H1 (cell line): ENCODE measurements at regions not wholly inside any gene's neighbourhood (a gene's known extent, or its start where the extent isn't known, plus 50 kb on each side); places are given as distances from the start of the nearest gene placed in this dataset.

ENCODE experiments used
- ATF3 ChIP-seq: IDR thresholded peaks from 2 replicates; pipeline ENCODE4 v1.6.1; 2011; ENCODE audit warnings: low read depth, mild to moderate bottlenecking, low read length; ENCODE audit not compliant: insufficient read depth
- CTCF ChIP-seq, 3 experiments: IDR thresholded peaks; 1 replicate in 2 of 3; 2 replicates in 1 of 3; pipeline versions ENCODE4 v1.5.1 to v1.6.1; 2011; ENCODE audit warnings: low read length in 3 of 3, mild to moderate bottlenecking in 3 of 3, inconsistent platforms in 2 of 3, low read depth in 1 of 3, moderate library complexity in 1 of 3; ENCODE audit not compliant: insufficient read depth in 1 of 3; ENCODE audit errors: control extremely low read depth in 1 of 3
- EP300 ChIP-seq, 2 experiments: IDR thresholded peaks; 1 replicate in 1 of 2; 2 replicates in 1 of 2; pipeline ENCODE4 v1.6.1; 2011 to 2012; ENCODE audit warnings: low read depth in 2 of 2, low read length in 2 of 2, mild to moderate bottlenecking in 2 of 2, borderline replicate concordance in 1 of 2, inconsistent platforms in 1 of 2, moderate library complexity in 1 of 2
- TAF7 ChIP-seq: optimal IDR thresholded peaks from 2 replicates; pipeline ENCODE3; 2011; ENCODE audit warnings: low read depth, mild to moderate bottlenecking, inconsistent platforms, low read length, moderate library complexity, borderline replicate concordance

GRCh38 chr14:61866932-61867920 is 105.0 kb downstream of the SNAPC1 start (continued):
- no peak for TF ChIP-seq EP300 (IDR thresholded peaks at IDR 0.05; ENCODE audit: borderline replicate concordance in 1 of 2, low read depth in 2 of 2, low read length in 2 of 2)
- no peak for TF ChIP-seq ATF3
- TF ChIP-seq CTCF (IDR thresholded peaks at IDR 0.05; ENCODE audit: control extremely low read depth in 1 of 3, insufficient read depth in 1 of 3, low read depth in 1 of 3, low read length in 3 of 3): no peak
- no peak for TF ChIP-seq TAF7
